KOPT-K1 (cell line): ENCODE measurements at regions not wholly inside any gene's neighbourhood (a gene's known extent, or its start where the extent isn't known, plus 50 kb on each side); places are given as distances from the start of the nearest gene placed in this dataset.
"Not testable (repeated sequence)": the region's sequence is repeated elsewhere in the genome, so short reads cannot be mapped to it uniquely, and the experiment has no call there.

Experiments
- H3K27ac ChIP-seq: fragments of 200-600 bp; sonication (generic); 2 replicates; pipeline ENCODE4 v1.5.1; 2016; ENCODE audit warnings: antibody characterized with exemption, mild to moderate bottlenecking, low read depth, low read length; ENCODE audit not compliant: poor library complexity, severe bottlenecking
- H3K36me3 ChIP-seq: fragments of 200-600 bp; sonication (generic); 2 replicates; pipeline ENCODE4 v1.5.1; 2017; ENCODE audit warnings: antibody characterized with exemption, mild to moderate bottlenecking, low read length, moderate library complexity; ENCODE audit not compliant: insufficient read depth
- H3K9me3 ChIP-seq: fragments of 200-600 bp; sonication (generic); 2 replicates; pipeline ENCODE4 v1.5.1; 2017; ENCODE audit warnings: antibody characterized with exemption, low read length, mild to moderate bottlenecking; ENCODE audit not compliant: insufficient read depth, poor library complexity, severe bottlenecking

DNA sequence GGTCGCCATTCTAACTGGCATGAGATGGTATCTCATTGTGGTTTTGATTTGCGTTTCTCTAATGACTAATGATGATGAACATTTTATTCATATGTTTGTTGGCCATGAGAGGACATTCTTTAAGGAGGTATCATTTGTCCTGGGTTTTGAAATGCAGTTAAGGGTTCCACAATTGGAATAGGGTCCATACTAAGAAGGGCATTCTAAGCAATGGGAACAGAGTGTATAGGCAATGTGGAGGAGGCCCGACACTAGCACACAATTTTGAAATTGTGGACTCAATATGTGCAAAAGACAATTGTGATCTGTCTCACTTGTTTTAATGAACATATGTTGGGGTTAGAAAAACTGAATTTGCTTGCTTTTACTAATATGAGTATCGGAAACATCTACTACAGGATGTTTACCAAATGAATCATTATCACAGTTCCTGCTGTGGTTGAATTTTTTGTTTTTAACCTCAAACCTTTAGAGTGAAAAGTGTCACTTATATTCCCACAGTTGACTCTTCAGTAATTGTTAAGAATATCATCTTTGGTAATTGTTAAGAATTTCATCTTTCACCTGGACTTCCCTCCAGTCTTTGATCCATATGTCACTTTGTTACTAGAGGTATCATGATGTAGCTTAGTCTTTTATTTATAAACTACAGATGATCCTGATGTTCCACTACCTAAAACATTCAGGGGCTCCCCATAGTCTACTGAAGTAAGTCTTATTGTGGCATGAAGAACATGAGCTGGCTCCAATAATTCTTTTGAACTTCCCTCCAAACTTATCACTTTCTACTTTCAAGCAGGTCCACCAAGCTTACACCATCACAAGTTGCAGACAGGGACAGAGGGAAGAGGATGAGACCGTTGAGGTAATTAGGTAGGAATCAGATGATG lies 109.7 kb upstream of the KLF12 start:
- no peaks in the 10 kb centered on the region for H3K36me3 ChIP-seq
- H3K9me3 ChIP-seq: peaks cover 3% of the 10 kb centered on the region
- no peak overlapping the region for H3K27ac ChIP-seq

DNA sequence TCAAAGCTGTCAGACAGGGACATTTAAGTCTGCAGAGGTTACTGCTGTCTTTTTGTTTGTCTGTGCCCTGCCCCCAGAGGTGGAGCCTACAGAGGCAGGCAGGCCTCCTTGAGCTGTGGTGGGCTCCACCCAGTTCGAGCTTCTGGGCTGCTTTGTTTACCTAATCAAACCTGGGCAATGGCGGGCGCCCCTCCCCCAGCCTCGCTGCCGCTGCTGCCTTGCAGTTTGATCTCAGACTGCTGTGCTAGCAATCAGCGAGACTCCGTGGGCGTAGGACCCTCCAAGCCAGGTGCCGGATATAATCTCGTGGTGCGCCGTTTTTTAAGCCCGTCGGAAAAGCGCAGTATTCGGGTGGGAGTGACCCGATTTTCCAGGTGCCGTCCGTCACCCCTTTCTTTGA lies 107.1 kb upstream of the KLF12 start:
- H3K27ac ChIP-seq, H3K9me3 ChIP-seq, H3K36me3 ChIP-seq: not testable (repeated sequence)

DNA sequence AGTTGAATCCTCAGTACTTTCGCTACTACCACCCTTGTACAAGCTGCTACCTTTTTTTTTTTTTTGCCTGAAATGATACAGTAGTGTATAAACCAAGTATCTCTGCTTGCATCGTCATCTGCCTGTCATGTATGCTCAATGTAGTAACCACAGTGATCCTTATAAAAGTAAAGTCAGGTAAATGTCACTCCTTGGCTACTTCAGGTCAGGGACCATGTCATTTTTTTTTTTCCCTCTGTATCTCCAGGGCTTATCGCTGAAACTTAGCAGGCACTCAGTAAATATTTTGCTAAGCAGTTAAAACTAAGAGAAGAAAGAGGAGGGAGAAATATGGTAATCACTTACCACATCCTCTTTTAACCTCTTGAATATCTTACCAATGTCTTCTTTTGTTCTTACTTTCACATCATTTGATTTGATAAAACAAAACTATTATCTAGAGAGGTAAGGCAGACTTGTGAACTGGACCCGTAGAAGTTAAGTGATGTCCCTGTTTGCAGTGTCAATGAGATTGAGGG lies 96.8 kb upstream of the KLF12 start:
- no peak overlapping the region for H3K27ac ChIP-seq
- no peaks in the 10 kb centered on the region for H3K36me3 ChIP-seq
- peaks cover 6% of the 10 kb centered on the region for H3K9me3 ChIP-seq

- peaks cover 6% of the 10 kb centered on the region for H3K9me3 ChIP-seq
- H3K36me3 ChIP-seq: no peaks in the 10 kb centered on the region
- H3K27ac ChIP-seq: no peak overlapping the region
Measured at GRCh38 chr13:74229242-74229641, 95.0 kb upstream of the KLF12 start.

DNA sequence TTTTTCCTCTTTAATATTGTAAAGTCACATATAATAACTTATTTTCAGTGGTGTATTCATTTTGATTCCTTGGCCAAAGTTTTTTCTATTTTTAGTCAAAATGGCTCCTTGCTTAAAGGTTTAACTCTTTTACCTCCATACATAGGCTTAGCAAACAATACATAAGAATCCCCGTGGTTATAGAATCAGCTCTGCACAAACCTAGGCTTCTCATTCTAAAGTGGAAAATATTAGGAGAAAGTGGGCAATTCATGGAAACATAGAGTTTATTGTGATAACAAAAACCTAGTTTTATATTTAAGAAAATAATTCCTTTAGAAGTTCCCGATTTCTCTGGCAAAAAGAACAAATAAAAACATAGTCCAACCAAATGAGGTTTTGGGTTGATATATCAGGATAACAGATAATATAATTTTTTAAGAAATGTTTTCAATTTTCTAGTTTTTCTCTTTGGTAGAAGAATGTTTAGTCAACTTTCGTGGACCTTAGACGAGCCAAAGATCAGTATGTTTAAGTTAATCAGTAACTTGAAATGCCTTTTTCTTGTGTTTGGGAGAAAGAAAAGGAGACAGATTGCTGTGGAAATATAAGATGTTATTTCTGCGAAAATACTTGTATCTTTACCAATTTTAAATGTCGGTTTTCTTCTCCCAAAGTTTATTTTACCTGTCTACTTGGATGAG lies 93.4 kb upstream of the KLF12 start:
- H3K9me3 ChIP-seq: peaks cover 6% of the 10 kb centered on the region
- H3K27ac ChIP-seq: no peak overlapping the region
- H3K36me3 ChIP-seq: no peaks in the 10 kb centered on the region

- Histone ChIP-seq H3K27ac (no peak overlapping the region), H3K36me3 (no peaks in the 10 kb centered on the region), H3K9me3 (peaks cover 6% of the 10 kb centered on the region)
Measured at GRCh38 chr13:74226791-74227475, 92.7 kb upstream of the KLF12 start.

DNA sequence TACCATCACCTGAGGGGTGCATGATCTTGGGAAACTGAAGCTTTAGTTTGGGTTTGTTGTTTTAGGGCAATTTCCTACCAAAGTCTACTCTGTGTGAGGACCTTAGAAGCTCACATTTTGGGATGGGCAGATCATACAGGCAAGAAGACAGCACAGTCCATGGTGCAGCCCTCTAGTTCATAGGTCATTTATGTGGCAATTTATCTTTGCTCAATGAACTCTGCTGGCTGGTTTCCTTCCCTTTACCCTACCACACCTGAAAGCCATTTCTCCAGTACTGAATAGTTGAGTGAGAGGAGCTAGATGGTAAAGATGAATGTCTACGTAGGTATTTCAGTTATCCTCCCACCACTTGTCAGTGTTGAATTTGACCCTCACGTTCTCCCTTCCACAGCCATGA lies 87.5 kb upstream of the KLF12 start:
- H3K27ac ChIP-seq: no peak overlapping the region
- no peaks in the 10 kb centered on the region for H3K36me3 ChIP-seq
- H3K9me3 ChIP-seq: no peaks in the 10 kb centered on the region

- Histone ChIP-seq H3K27ac (no peak overlapping the region), H3K9me3 (no peaks in the 10 kb centered on the region), H3K36me3 (no peaks in the 10 kb centered on the region)
Measured at GRCh38 chr13:74219566-74219965, 85.4 kb upstream of the KLF12 start.

GRCh38 chr13:74218291-74218690 lies 84.1 kb upstream of the KLF12 start:
- Histone ChIP-seq H3K9me3 (no peaks in the 10 kb centered on the region), H3K27ac (no peak overlapping the region), H3K36me3 (no peaks in the 10 kb centered on the region)

DNA sequence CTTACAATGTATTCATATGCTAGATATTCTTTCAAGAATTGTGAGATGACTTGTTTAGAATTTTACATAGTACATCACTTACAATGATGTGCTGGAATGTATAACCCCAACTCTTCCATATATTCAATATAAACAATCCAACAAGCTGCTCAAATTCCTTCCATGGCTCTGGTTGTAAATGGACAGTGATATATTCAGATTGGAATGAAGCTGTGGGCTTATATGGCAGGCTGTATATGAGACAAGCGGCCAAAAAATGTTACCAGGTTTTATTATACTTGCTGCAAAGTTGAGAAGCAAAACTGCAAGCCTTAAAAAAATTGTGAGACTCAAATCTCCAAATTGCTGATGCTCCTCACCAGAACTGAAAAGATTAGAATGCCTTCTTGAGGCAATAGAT lies 83.6 kb upstream of the KLF12 start:
- H3K9me3 ChIP-seq: no peaks in the 10 kb centered on the region
- H3K27ac ChIP-seq: no peak overlapping the region
- H3K36me3 ChIP-seq: no peaks in the 10 kb centered on the region

- Histone ChIP-seq H3K36me3 (no peaks in the 10 kb centered on the region), H3K9me3 (no peaks in the 10 kb centered on the region), H3K27ac (no peak overlapping the region)
Measured at GRCh38 chr13:74215420-74215819, 81.2 kb upstream of the KLF12 start.

DNA sequence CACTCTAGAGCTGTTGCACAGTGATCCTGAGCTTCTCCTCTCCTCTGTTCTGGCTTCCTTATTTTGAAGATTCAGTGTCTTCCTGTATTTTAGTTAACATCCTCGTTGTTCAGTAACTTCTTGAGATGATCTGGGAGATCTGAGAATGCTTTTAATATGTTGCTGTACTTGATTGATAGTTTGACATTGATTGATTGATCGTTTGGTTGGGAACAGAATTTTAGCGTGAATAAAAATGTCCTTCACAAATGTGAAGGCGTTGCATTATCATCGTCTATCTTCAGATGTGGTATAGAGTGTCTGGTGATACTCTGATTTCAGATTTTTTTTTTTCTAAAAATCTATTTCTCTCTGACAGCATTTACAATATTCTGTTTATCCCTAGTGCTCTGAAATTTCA lies 80.1 kb upstream of the KLF12 start:
- H3K9me3 ChIP-seq: no peaks in the 10 kb centered on the region
- no peak overlapping the region for H3K27ac ChIP-seq
- H3K36me3 ChIP-seq: no peaks in the 10 kb centered on the region

DNA sequence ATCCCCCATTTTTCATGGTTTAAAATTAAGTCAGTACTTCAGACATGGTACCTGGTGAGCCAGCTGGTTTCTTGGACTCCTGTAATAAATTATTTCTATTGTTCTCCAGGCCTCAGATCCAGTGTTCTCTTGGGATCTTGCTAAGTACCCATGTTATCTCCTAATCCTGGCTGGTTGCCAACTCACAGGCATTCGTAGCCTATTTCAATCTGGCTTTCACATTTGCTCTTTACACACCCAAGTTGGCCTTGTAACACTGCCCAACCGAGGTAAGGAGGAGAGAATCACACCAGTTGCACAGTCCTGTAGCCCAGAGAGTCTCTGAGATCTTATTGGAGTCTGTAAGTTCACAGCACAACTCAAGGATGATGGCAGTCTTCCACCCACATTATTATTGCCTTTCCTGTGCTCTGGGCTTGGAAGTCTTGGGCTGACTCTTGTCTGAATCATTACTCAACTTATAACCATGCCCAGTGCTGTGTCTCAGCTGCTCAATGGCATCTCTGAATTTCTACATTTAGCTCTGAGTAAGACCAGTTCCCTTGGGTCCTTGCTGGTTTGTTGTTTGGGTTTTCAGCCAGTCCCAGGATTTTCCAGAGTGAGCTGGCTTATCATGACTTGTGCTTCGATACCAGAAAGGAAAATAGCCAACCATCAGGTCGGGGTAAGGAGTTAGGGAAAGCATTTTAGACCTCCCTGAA lies 76.6 kb upstream of the KLF12 start:
- no peaks in the 10 kb centered on the region for H3K9me3 ChIP-seq
- no peaks in the 10 kb centered on the region for H3K36me3 ChIP-seq
- H3K27ac ChIP-seq: no peak overlapping the region

GRCh38 chr13:74206855-74207254 lies 72.7 kb upstream of the KLF12 start:
- Histone ChIP-seq H3K27ac (no peak overlapping the region), H3K9me3 (no peaks in the 10 kb centered on the region), H3K36me3 (no peaks in the 10 kb centered on the region)
